Mesothelial cell of epicardium (in vitro differentiated cells): ENCODE measurements at regions not wholly inside any gene's neighbourhood (a gene's known extent, or its start where the extent isn't known, plus 50 kb on each side); places are given as distances from the start of the nearest gene placed in this dataset.

Experiments
- DNase-seq, 2 experiments: peaks; one replicate each; pipeline ENCODE4 v3.0.0; 2021; ENCODE audit warnings: low spot score in 2 of 2; ENCODE audit not compliant: unreplicated experiment in 2 of 2
- H3K27ac Mint-ChIP-seq: 2 replicates; pipeline ENCODE4 v1.8.0; 2021; ENCODE audit warnings: mixed read lengths
- H3K27me3 Mint-ChIP-seq: 2 replicates; pipeline ENCODE4 v1.8.0; 2021; ENCODE audit warnings: low read depth, mixed read lengths
- H3K36me3 Mint-ChIP-seq: 2 replicates; pipeline ENCODE4 v1.8.0; 2021; ENCODE audit warnings: mixed read lengths
- H3K4me1 Mint-ChIP-seq: 2 replicates; pipeline ENCODE4 v1.8.0; 2021; ENCODE audit warnings: mixed read lengths
- H3K4me3 Mint-ChIP-seq: 2 replicates; pipeline ENCODE4 v1.8.0; 2021; ENCODE audit warnings: mild to moderate bottlenecking, moderate library complexity, mixed read lengths
- H3K9me3 Mint-ChIP-seq: 2 replicates; pipeline ENCODE4 v1.8.0; 2021; ENCODE audit warnings: mixed read lengths
- TF ChIP-seq, protein P1 (sequence below): fragments of 200-600 bp; sonication (generic); IDR thresholded peaks from one replicate; pipeline ENCODE4 v1.5.0; 2021; ENCODE audit warnings: antibody characterized with exemption; ENCODE audit not compliant: unreplicated experiment

DNA sequence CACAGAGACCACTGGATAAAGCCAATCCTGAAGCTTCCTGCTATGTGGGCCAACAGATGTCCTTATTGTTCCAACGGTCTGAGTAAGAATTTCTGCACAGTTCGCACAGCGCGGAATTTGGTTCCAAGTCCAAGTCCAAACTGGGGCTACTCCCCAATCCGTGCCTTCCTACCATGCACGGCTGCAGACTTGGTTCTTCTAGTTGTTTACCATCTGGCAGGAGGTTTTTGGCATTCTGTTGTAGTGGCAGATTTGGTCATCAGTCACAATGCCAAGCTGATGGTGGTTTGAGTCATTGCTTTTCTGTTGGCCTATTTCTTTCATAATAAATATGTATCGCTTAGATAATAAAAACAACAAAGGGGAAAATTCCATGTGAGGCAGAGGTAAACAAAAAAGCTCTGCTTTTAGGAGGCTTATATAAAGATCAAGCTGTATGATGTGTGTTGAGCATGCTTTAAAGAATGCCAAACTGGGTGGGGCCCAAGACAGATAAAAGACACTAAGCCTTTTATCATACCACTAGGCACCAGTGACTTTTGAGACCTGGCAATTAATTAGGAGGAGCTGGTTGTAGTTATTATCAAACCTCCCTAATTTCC is 52.5 kb upstream of the SYN3 start:
- H3K27ac Mint-ChIP-seq = no peak overlapping the region
- TF ChIP-seq, protein P1, sequence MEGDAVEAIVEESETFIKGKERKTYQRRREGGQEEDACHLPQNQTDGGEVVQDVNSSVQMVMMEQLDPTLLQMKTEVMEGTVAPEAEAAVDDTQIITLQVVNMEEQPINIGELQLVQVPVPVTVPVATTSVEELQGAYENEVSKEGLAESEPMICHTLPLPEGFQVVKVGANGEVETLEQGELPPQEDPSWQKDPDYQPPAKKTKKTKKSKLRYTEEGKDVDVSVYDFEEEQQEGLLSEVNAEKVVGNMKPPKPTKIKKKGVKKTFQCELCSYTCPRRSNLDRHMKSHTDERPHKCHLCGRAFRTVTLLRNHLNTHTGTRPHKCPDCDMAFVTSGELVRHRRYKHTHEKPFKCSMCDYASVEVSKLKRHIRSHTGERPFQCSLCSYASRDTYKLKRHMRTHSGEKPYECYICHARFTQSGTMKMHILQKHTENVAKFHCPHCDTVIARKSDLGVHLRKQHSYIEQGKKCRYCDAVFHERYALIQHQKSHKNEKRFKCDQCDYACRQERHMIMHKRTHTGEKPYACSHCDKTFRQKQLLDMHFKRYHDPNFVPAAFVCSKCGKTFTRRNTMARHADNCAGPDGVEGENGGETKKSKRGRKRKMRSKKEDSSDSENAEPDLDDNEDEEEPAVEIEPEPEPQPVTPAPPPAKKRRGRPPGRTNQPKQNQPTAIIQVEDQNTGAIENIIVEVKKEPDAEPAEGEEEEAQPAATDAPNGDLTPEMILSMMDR = no peak
- H3K4me3 Mint-ChIP-seq = no peak overlapping the region
- no peaks in the 10 kb centered on the region for H3K9me3 Mint-ChIP-seq
- DNase-seq = no peak
- H3K36me3 Mint-ChIP-seq = no peaks in the 10 kb centered on the region
- peaks cover 10% of the 10 kb centered on the region for H3K4me1 Mint-ChIP-seq
- H3K27me3 Mint-ChIP-seq = peaks cover 9% of the 10 kb centered on the region

DNA sequence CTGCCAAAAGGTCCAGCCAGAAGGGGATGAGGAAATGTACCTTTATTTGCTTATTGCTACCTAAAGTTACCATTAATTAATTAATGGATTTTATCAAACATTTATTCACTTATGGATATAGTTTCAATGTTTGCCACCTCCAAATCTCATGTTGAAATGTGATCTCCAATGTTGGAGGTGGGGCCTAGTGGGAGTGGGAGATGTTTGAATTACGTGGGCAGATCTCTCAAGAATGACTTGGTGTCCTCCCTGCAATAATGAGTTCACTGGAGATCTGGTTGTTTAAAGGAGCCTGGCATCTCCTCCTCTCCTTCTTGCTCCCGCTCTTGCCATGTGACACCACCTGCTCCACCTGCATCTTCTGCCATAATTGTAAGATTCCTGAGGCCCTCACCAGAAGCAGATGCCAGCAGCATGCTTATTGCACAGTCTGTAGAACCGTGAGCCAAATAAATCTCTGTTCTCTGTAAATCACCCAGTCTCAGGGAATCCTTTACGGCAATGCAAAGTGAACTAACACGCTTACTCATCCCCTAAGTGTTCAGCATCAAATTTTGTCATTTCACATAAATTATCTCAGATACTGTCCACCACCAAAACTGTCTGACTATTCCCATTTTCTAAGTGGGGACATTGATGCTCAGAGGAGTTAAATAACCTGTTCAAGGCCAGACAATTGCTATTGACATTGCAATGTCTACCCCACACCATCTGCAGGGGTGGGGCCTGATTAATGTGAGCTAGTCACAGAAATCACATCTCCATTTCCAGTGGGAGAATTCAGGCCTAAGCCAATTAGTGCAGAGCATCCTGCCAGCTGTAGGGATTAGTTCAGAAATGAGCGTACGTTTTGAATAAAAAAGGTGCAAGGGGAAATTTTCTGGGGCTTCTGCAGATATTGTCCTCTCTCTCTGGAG is 51.6 kb upstream of the SYN3 start:
- peaks cover 17% of the 10 kb centered on the region for H3K4me1 Mint-ChIP-seq
- no peak overlapping the region for H3K4me3 Mint-ChIP-seq
- TF ChIP-seq, protein P1 = no peak
- no peaks in the 10 kb centered on the region for H3K9me3 Mint-ChIP-seq
- H3K27me3 Mint-ChIP-seq = peaks cover 14% of the 10 kb centered on the region
- H3K27ac Mint-ChIP-seq = no peak overlapping the region
- DNase-seq = no peak
- H3K36me3 Mint-ChIP-seq = no peaks in the 10 kb centered on the region

DNA sequence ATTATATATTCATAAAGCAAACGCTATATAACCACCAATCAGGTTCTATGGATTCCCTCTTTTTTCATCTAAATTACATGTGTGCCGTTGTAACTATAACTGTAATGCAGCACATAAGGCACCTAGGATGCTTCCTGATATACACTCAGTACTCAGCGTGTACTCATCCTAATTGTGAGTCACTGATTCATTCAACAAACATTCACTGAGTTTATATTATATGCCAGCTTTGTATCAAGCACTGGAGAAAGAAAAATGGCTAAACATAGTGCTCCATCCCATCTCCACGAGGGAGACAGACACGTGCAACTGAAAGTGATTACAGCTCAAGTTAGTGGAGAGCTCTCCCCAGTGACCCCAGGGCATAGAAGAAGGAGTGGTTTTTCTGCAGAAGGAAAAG is 49.9 kb upstream of the SYN3 start:
- no peaks in the 10 kb centered on the region for H3K9me3 Mint-ChIP-seq
- H3K4me3 Mint-ChIP-seq = no peak overlapping the region
- DNase-seq = no peak
- peaks cover 15% of the 10 kb centered on the region for H3K27me3 Mint-ChIP-seq
- H3K36me3 Mint-ChIP-seq = no peaks in the 10 kb centered on the region
- H3K4me1 Mint-ChIP-seq = peaks cover 21% of the 10 kb centered on the region
- H3K27ac Mint-ChIP-seq = no peak overlapping the region
- TF ChIP-seq, protein P1 = no peak
